KBM-7 (cell line): ENCODE measurements at regions not wholly inside any gene's neighbourhood (a gene's known extent, or its start where the extent isn't known, plus 50 kb on each side); places are given as distances from the start of the nearest gene placed in this dataset.

Experiments used
- DNase-seq: peaks from one replicate; pipeline ENCODE4 v3.0.0-alpha.2; 2015
- in situ Hi-C: fragments of 300-500 bp; cut with MboI; formaldehyde crosslinking; loops from 2 replicates; pipeline ENCODE4 v1.14.3; 2020; ENCODE audit warnings: low sequenced_read_pairs, low pct_unique_long_range_greater_than_20kb, mixed read lengths

- no peak for DNase-seq
- in situ Hi-C loops, result no loop called here
These were observed 57.5 kb upstream of the CREB5 start for GRCh38 chr7:28354601-28355402.

- in situ Hi-C loops, result no loop called here
- DNase-seq, result no peak
These were observed 56.5 kb upstream of the CREB5 start for GRCh38 chr7:28355635-28356319.

GRCh38 chr7:28356619-28357018, 55.7 kb upstream of the CREB5 start:
- DNase-seq, result no peak
- in situ Hi-C loops, result no loop called here

- DNase-seq, result no peak
- in situ Hi-C loops, result no loop called here
These were observed 53.9 kb upstream of the CREB5 start for GRCh38 chr7:28358423-28358868.

- no peak for DNase-seq
- in situ Hi-C loops, result no loop called here
These were observed 51.6 kb upstream of the CREB5 start for GRCh38 chr7:28360739-28361138.

GRCh38 chr7:28361551-28361950, 50.8 kb upstream of the CREB5 start:
- DNase-seq, result no peak
- in situ Hi-C loops, result no loop called here

- DNase-seq, result no peak
- in situ Hi-C loops, result no loop called here
These were observed 50.1 kb upstream of the CREB5 start for GRCh38 chr7:28362182-28362581.
